Loucy (cell line): ENCODE measurements at regions not wholly inside any gene's neighbourhood (a gene's known extent, or its start where the extent isn't known, plus 50 kb on each side); places are given as distances from the start of the nearest gene placed in this dataset.

Experiments
- CTCF ChIP-seq: fragments of 200-600 bp; sonication (generic); conservative IDR thresholded peaks from 2 replicates; pipeline ENCODE4 v1.5.1; 2014; ENCODE audit warnings: mild to moderate bottlenecking, antibody characterized with exemption, low read length
- EZH2phosphoT487 ChIP-seq: fragments of 200-600 bp; IDR thresholded peaks from 2 replicates; pipeline ENCODE4 v1.6.1; 2018; ENCODE audit warnings: antibody characterized with exemption, mild to moderate bottlenecking, moderate library complexity, borderline replicate concordance

GRCh38 chrX:39773150-39773549, 324.6 kb downstream of the BCOR start:
- TF ChIP-seq CTCF (no peak), EZH2phosphoT487 (no peak)
